Adrenal gland (tissue), 5 donors: ENCODE measurements at regions not wholly inside any gene's neighbourhood (a gene's known extent, or its start where the extent isn't known, plus 50 kb on each side); places are given as distances from the start of the nearest gene placed in this dataset.

ENCODE experiments used
- CTCF ChIP-seq, 6 experiments: fragments of 450-650 bp in 4 of 6; fragments of 200-600 bp in 2 of 6; sonication (generic) in 1 of 6; IDR thresholded peaks; 1 replicate in 5 of 6; 2 replicates in 1 of 6; pipeline versions ENCODE4 v1.5.1 to v1.8.0; 2016 to 2021; ENCODE audit warnings: antibody characterized with exemption in 6 of 6, mild to moderate bottlenecking in 2 of 6, moderate library complexity in 1 of 6
- POLR2A ChIP-seq, 2 donors: fragments of 450-650 bp; IDR thresholded peaks; one replicate each; pipeline ENCODE4 v1.6.1; 2017; ENCODE audit warnings: antibody characterized with exemption in 2 of 2, mild to moderate bottlenecking in 2 of 2, moderate library complexity in 1 of 2
- donor health status: DM: no; HTN: no; CAD: no.

- TF ChIP-seq CTCF (IDR thresholded peaks at IDR 0.05) (no peak), POLR2A (IDR thresholded peaks at IDR 0.05) (no peak)
Measured at GRCh38 chr10:129310881-129311280, 156.2 kb upstream of the MGMT start.
